ENCODE measurements at regions not wholly inside any gene's neighbourhood (a gene's known extent, or its start where the extent isn't known, plus 50 kb on each side); places are given as distances from the start of the nearest gene placed in this dataset.

DNA sequence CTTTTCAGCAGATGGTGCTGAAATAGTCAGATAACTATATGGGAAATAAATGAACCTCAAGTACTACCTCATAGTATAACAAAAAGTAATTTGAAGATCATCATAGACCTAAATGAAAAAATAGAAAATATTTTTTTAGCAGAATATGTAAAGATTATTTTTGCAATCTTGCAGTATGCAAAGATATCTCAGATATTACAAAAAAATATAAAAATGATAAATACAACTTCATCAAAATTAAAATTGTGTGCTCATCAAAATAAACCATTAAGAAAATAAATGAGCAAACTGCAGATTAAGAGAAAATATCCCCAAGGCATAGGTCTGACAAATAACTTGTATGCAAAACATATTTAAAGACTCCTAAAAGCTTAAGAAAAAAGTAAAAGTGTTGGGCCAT is 83.4 kb upstream of the KCND2 start:
- TF ChIP-seq CTCF (IDR thresholded peaks at IDR 0.05; ENCODE audit: low read depth, low read length, missing input control) (no peak), RXRA (IDR thresholded peaks at IDR 0.05) (no peak), GABPA (IDR thresholded peaks at IDR 0.05 in 1 of 2, conservative IDR thresholded peaks at IDR 0.05 in 1 of 2) (no peak), YY1 (IDR thresholded peaks at IDR 0.05) (no peak), TAF1 (conservative IDR thresholded peaks at IDR 0.05) (no peak), JUND (IDR thresholded peaks at IDR 0.05) (no peak), FOXA2 (IDR thresholded peaks at IDR 0.05) (no peak), EGR1 (IDR thresholded peaks at IDR 0.05; ENCODE audit: low read depth in 2 of 2) (no peak), HNF4A (conservative IDR thresholded peaks at IDR 0.05) (no peak), NR2F2 (IDR thresholded peaks at IDR 0.05) (no peak), SP1 (IDR thresholded peaks at IDR 0.05) (no peak)
- TF ChIP-seq, protein P1, sequence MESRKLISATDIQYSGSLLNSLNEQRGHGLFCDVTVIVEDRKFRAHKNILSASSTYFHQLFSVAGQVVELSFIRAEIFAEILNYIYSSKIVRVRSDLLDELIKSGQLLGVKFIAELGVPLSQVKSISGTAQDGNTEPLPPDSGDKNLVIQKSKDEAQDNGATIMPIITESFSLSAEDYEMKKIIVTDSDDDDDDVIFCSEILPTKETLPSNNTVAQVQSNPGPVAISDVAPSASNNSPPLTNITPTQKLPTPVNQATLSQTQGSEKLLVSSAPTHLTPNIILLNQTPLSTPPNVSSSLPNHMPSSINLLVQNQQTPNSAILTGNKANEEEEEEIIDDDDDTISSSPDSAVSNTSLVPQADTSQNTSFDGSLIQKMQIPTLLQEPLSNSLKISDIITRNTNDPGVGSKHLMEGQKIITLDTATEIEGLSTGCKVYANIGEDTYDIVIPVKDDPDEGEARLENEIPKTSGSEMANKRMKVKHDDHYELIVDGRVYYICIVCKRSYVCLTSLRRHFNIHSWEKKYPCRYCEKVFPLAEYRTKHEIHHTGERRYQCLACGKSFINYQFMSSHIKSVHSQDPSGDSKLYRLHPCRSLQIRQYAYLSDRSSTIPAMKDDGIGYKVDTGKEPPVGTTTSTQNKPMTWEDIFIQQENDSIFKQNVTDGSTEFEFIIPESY (IDR thresholded peaks at IDR 0.05): no peak
- TF ChIP-seq, protein P2, sequence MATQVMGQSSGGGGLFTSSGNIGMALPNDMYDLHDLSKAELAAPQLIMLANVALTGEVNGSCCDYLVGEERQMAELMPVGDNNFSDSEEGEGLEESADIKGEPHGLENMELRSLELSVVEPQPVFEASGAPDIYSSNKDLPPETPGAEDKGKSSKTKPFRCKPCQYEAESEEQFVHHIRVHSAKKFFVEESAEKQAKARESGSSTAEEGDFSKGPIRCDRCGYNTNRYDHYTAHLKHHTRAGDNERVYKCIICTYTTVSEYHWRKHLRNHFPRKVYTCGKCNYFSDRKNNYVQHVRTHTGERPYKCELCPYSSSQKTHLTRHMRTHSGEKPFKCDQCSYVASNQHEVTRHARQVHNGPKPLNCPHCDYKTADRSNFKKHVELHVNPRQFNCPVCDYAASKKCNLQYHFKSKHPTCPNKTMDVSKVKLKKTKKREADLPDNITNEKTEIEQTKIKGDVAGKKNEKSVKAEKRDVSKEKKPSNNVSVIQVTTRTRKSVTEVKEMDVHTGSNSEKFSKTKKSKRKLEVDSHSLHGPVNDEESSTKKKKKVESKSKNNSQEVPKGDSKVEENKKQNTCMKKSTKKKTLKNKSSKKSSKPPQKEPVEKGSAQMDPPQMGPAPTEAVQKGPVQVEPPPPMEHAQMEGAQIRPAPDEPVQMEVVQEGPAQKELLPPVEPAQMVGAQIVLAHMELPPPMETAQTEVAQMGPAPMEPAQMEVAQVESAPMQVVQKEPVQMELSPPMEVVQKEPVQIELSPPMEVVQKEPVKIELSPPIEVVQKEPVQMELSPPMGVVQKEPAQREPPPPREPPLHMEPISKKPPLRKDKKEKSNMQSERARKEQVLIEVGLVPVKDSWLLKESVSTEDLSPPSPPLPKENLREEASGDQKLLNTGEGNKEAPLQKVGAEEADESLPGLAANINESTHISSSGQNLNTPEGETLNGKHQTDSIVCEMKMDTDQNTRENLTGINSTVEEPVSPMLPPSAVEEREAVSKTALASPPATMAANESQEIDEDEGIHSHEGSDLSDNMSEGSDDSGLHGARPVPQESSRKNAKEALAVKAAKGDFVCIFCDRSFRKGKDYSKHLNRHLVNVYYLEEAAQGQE (IDR thresholded peaks at IDR 0.05): no peak
- TF ChIP-seq, protein P3, sequence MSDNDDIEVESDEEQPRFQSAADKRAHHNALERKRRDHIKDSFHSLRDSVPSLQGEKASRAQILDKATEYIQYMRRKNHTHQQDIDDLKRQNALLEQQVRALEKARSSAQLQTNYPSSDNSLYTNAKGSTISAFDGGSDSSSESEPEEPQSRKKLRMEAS (IDR thresholded peaks at IDR 0.05): no peak

All from liver (tissue), 3 donors.